ENCODE measurements at regions not wholly inside any gene's neighbourhood (a gene's known extent, or its start where the extent isn't known, plus 50 kb on each side); places are given as distances from the start of the nearest gene placed in this dataset.

GRCh38 chr7:132045481-132045980, 489.1 kb upstream of the PODXL start:
- Histone ChIP-seq H3K4me1 (no peaks in the 10 kb centered on the region), H3K27ac (no peak overlapping the region), H3K27me3 (no peaks in the 10 kb centered on the region), H3K36me3 (no peaks in the 10 kb centered on the region), H3K9me3 (no peaks in the 10 kb centered on the region), H3K4me3 (no peak overlapping the region)
- no peak for TF ChIP-seq CTCF (IDR thresholded peaks at IDR 0.05)
- no peak for TF ChIP-seq POLR2A (IDR thresholded peaks at IDR 0.05)
- no peak for TF ChIP-seq EP300 (IDR thresholded peaks at IDR 0.05)
- TF ChIP-seq POLR2AphosphoS5 (IDR thresholded peaks at IDR 0.05), result no peak
- no peak for ATAC-seq
- WGBS, 2 donors (ENCODE audit: low coverage in 1 of 2), result 83 to 100% methylated on average over 1 of the region's 2 CpGs

GRCh38 chr7:132045002-132045401, 488.6 kb upstream of the PODXL start:
- Histone ChIP-seq H3K4me1 (no peaks in the 10 kb centered on the region), H3K36me3 (no peaks in the 10 kb centered on the region), H3K9me3 (no peaks in the 10 kb centered on the region), H3K27ac (no peak overlapping the region), H3K27me3 (no peaks in the 10 kb centered on the region), H3K4me3 (no peak overlapping the region)
- ATAC-seq, result no peak
- no peak for TF ChIP-seq POLR2A (IDR thresholded peaks at IDR 0.05)
- TF ChIP-seq EP300 (IDR thresholded peaks at IDR 0.05), result no peak
- no peak for TF ChIP-seq POLR2AphosphoS5 (IDR thresholded peaks at IDR 0.05)
- no peak for TF ChIP-seq CTCF (IDR thresholded peaks at IDR 0.05)
- 80 to 92% methylated on average over 1 to 2 of the region's 2 CpGs for WGBS, 2 donors (ENCODE audit: low coverage in 1 of 2)

- no peak for ATAC-seq
- H3K9me3 ChIP-seq, result no peaks in the 10 kb centered on the region
- TF ChIP-seq POLR2AphosphoS5 (IDR thresholded peaks at IDR 0.05) (no peak), CTCF (IDR thresholded peaks at IDR 0.05) (no peak), POLR2A (IDR thresholded peaks at IDR 0.05) (no peak), EP300 (IDR thresholded peaks at IDR 0.05) (no peak)
- no peaks in the 10 kb centered on the region for H3K27me3 ChIP-seq
- H3K4me3 ChIP-seq, result no peak overlapping the region
- H3K4me1 ChIP-seq, result no peaks in the 10 kb centered on the region
- WGBS, 2 donors (ENCODE audit: low coverage in 1 of 2), result 83 to 100% methylated on average over 1 of the region's 1 CpG
- H3K36me3 ChIP-seq, result no peaks in the 10 kb centered on the region
- no peak overlapping the region for H3K27ac ChIP-seq
Measured at GRCh38 chr7:132044247-132044646, 487.8 kb upstream of the PODXL start.

GRCh38 chr7:132041108-132041507, 484.7 kb upstream of the PODXL start:
- ATAC-seq, result no peak
- no peak overlapping the region for H3K4me3 ChIP-seq
- H3K27ac ChIP-seq, result no peak overlapping the region
- no peaks in the 10 kb centered on the region for H3K36me3 ChIP-seq
- H3K27me3 ChIP-seq, result no peaks in the 10 kb centered on the region
- 81 to 94% methylated on average over 3 of the region's 3 CpGs for WGBS, 2 donors (ENCODE audit: low coverage in 1 of 2)
- no peaks in the 10 kb centered on the region for H3K9me3 ChIP-seq
- H3K4me1 ChIP-seq, result no peaks in the 10 kb centered on the region
- TF ChIP-seq POLR2AphosphoS5 (IDR thresholded peaks at IDR 0.05) (no peak), EP300 (IDR thresholded peaks at IDR 0.05) (no peak), POLR2A (IDR thresholded peaks at IDR 0.05) (no peak), CTCF (IDR thresholded peaks at IDR 0.05) (no peak)

- TF ChIP-seq POLR2AphosphoS5 (IDR thresholded peaks at IDR 0.05), result no peak
- no peak for TF ChIP-seq CTCF (IDR thresholded peaks at IDR 0.05)
- no peak for TF ChIP-seq POLR2A (IDR thresholded peaks at IDR 0.05)
- no peak for TF ChIP-seq EP300 (IDR thresholded peaks at IDR 0.05)
- Histone ChIP-seq H3K4me3 (no peak overlapping the region), H3K9me3 (no peaks in the 10 kb centered on the region), H3K27me3 (no peaks in the 10 kb centered on the region), H3K27ac (no peak overlapping the region), H3K4me1 (peaks cover 0 to 6% (median 0%) of the 10 kb centered on the region in 3 donors), H3K36me3 (no peaks in the 10 kb centered on the region)
- 77 to 88% methylated on average over 7 to 8 of the region's 9 CpGs for WGBS, 2 donors (ENCODE audit: low coverage in 1 of 2)
- no peak for ATAC-seq
Measured at GRCh38 chr7:132035517-132036362, 479.3 kb upstream of the PODXL start.

Data from gastroesophageal sphincter (tissue), 4 donors.